ENCODE measurements at regions not wholly inside any gene's neighbourhood (a gene's known extent, or its start where the extent isn't known, plus 50 kb on each side); places are given as distances from the start of the nearest gene placed in this dataset.

- no peaks in the 10 kb centered on the region for H3K9me3 ChIP-seq
- H3K36me3 ChIP-seq = no peaks in the 10 kb centered on the region
- H3K27ac ChIP-seq (replicated peaks in 1 of 4) = no peak overlapping the region
- no peaks in the 10 kb centered on the region for H3K27me3 ChIP-seq
- intact Hi-C loops (cut with DNase I) = no loop called here
- DNase-seq (ENCODE audit: extremely low spot score) = no peak
- no peak overlapping the region for H3K4me3 ChIP-seq
- no peaks in the 10 kb centered on the region for H3K4me1 ChIP-seq
- WGBS = 56% methylated on average over 1 of the region's 1 CpG
- TF ChIP-seq POLR2AphosphoS5 (IDR thresholded peaks at IDR 0.05) (no peak), EP300 (IDR thresholded peaks at IDR 0.05) (no peak), POLR2A (IDR thresholded peaks at IDR 0.05; ENCODE audit: low read depth) (no peak)
These were observed 474.0 kb downstream of the TFAP2B start for GRCh38 chr6:51292659-51293058.

- TF ChIP-seq POLR2AphosphoS5 (IDR thresholded peaks at IDR 0.05) (no peak), CTCF (IDR thresholded peaks at IDR 0.05) (no peak), POLR2A (IDR thresholded peaks at IDR 0.05; ENCODE audit: low read depth) (no peak), EP300 (IDR thresholded peaks at IDR 0.05) (no peak)
These were observed 481.1 kb downstream of the TFAP2B start for GRCh38 chr6:51299621-51300380.

GRCh38 chr6:51300510-51300909 is 481.8 kb downstream of the TFAP2B start:
- no peak overlapping the region for H3K4me3 ChIP-seq
- no peak for TF ChIP-seq POLR2A (IDR thresholded peaks at IDR 0.05; ENCODE audit: low read depth)
- TF ChIP-seq CTCF (IDR thresholded peaks at IDR 0.05) = no peak
- TF ChIP-seq POLR2AphosphoS5 (IDR thresholded peaks at IDR 0.05) = no peak
- TF ChIP-seq EP300 (IDR thresholded peaks at IDR 0.05) = no peak
- H3K9me3 ChIP-seq = no peaks in the 10 kb centered on the region
- H3K36me3 ChIP-seq = no peaks in the 10 kb centered on the region
- H3K27ac ChIP-seq (replicated peaks in 1 of 4) = no peak overlapping the region
- intact Hi-C loops (cut with DNase I) = no loop called here
- H3K27me3 ChIP-seq = peaks cover 0 to 3% (median 0%) of the 10 kb centered on the region in 4 donors
- no peaks in the 10 kb centered on the region for H3K4me1 ChIP-seq
- DNase-seq (ENCODE audit: extremely low spot score) = no peak

More at GRCh38 chr6:51299621-51300380, 481.1 kb downstream of the TFAP2B start:
- peaks cover 0 to 3% (median 0%) of the 10 kb centered on the region in 4 donors for H3K27me3 ChIP-seq
- intact Hi-C loops (cut with DNase I) = no loop called here
- WGBS = 89% methylated on average over 3 of the region's 3 CpGs
- no peaks in the 10 kb centered on the region for H3K9me3 ChIP-seq
- no peak overlapping the region for H3K4me3 ChIP-seq
- no peaks in the 10 kb centered on the region for H3K36me3 ChIP-seq
- no peak overlapping the region for H3K27ac ChIP-seq (replicated peaks in 1 of 4)
- H3K4me1 ChIP-seq = no peaks in the 10 kb centered on the region
- no peak for DNase-seq (ENCODE audit: extremely low spot score)

- peaks cover 0 to 3% (median 0%) of the 10 kb centered on the region in 4 donors for H3K27me3 ChIP-seq
- intact Hi-C loops (cut with DNase I) = no loop called here
- no peak for DNase-seq (ENCODE audit: extremely low spot score)
- no peak overlapping the region for H3K27ac ChIP-seq (replicated peaks in 1 of 4)
- WGBS = 35% methylated on average over 3 of the region's 3 CpGs
- H3K4me1 ChIP-seq = no peaks in the 10 kb centered on the region
- no peaks in the 10 kb centered on the region for H3K9me3 ChIP-seq
- no peak for TF ChIP-seq POLR2A (IDR thresholded peaks at IDR 0.05; ENCODE audit: low read depth)
- TF ChIP-seq EP300 (IDR thresholded peaks at IDR 0.05) = no peak
- no peak for TF ChIP-seq POLR2AphosphoS5 (IDR thresholded peaks at IDR 0.05)
- TF ChIP-seq CTCF (IDR thresholded peaks at IDR 0.05) = no peak
- H3K36me3 ChIP-seq = no peaks in the 10 kb centered on the region
- H3K4me3 ChIP-seq = no peak overlapping the region
These were observed 483.3 kb downstream of the TFAP2B start for GRCh38 chr6:51301962-51302361.

- Histone ChIP-seq H3K4me1 (no peaks in the 10 kb centered on the region), H3K9me3 (no peaks in the 10 kb centered on the region), H3K27ac (replicated peaks in 1 of 4) (no peak overlapping the region), H3K27me3 (peaks cover 0 to 3% (median 0%) of the 10 kb centered on the region in 4 donors), H3K36me3 (no peaks in the 10 kb centered on the region), H3K4me3 (no peak overlapping the region)
- intact Hi-C loops (cut with DNase I) = no loop called here
- no peak for DNase-seq (ENCODE audit: extremely low spot score)
- TF ChIP-seq EP300 (IDR thresholded peaks at IDR 0.05) = no peak
- no peak for TF ChIP-seq CTCF (IDR thresholded peaks at IDR 0.05)
- no peak for TF ChIP-seq POLR2A (IDR thresholded peaks at IDR 0.05; ENCODE audit: low read depth)
- no peak for TF ChIP-seq POLR2AphosphoS5 (IDR thresholded peaks at IDR 0.05)
- WGBS = 89% methylated on average over 2 of the region's 2 CpGs
These were observed 483.8 kb downstream of the TFAP2B start for GRCh38 chr6:51302431-51302830.
